Endothelial cell of umbilical vein (primary cell): ENCODE measurements at regions not wholly inside any gene's neighbourhood (a gene's known extent, or its start where the extent isn't known, plus 50 kb on each side); places are given as distances from the start of the nearest gene placed in this dataset.

ENCODE experiments used
- EZH2 ChIP-seq: IDR thresholded peaks from 2 replicates; pipeline ENCODE4 v1.6.1; 2012; ENCODE audit warnings: borderline replicate concordance, low read depth, mild to moderate bottlenecking, moderate library complexity, low read length, inconsistent platforms; ENCODE audit not compliant: severe bottlenecking
- FOS ChIP-seq: IDR thresholded peaks from 2 replicates; pipeline ENCODE4 v1.6.1; 2011; ENCODE audit warnings: mild to moderate bottlenecking, low read length, moderate library complexity, borderline replicate concordance; ENCODE audit not compliant: insufficient read depth
- GATA2 ChIP-seq: IDR thresholded peaks from 2 replicates; pipeline ENCODE4 v1.7.0; 2011; ENCODE audit warnings: low read depth, mild to moderate bottlenecking, moderate library complexity, mixed read lengths, low read length; ENCODE audit not compliant: insufficient read length, insufficient read depth
- MYC ChIP-seq: IDR thresholded peaks from one replicate; pipeline ENCODE4 v1.6.1; 2011; ENCODE audit warnings: mild to moderate bottlenecking, low read depth, low read length
- POLR2A ChIP-seq: IDR thresholded peaks from 2 replicates; pipeline ENCODE4 v1.6.1; 2012; ENCODE audit warnings: low read depth, mild to moderate bottlenecking, control low read depth, low read length
- POLR2AphosphoS5 ChIP-seq: IDR thresholded peaks from 2 replicates; pipeline ENCODE4 v1.6.1; 2012; ENCODE audit warnings: low read depth, mild to moderate bottlenecking, control low read depth, low read length, moderate library complexity; ENCODE audit not compliant: insufficient read depth
- TF ChIP-seq, protein P1 (sequence below), 2 donors: IDR thresholded peaks; 1 replicate in 1 of 2; 2 replicates in 1 of 2; pipeline ENCODE4 v1.5.1; 2011; ENCODE audit warnings: low read length in 2 of 2, mild to moderate bottlenecking in 2 of 2, moderate library complexity in 2 of 2, control low read depth in 1 of 2, inconsistent platforms in 1 of 2, low read depth in 1 of 2; ENCODE audit not compliant: insufficient read depth in 1 of 2; ENCODE audit errors: extremely low read depth in 1 of 2
- TF ChIP-seq, protein P2 (sequence below): IDR thresholded peaks from 2 replicates; pipeline ENCODE4 v1.6.1; 2011; ENCODE audit not compliant: insufficient read depth, insufficient read length

GRCh38 chr22:23516304-23516703 is 63.8 kb downstream of the IGLL1 start:
- TF ChIP-seq, protein P1, sequence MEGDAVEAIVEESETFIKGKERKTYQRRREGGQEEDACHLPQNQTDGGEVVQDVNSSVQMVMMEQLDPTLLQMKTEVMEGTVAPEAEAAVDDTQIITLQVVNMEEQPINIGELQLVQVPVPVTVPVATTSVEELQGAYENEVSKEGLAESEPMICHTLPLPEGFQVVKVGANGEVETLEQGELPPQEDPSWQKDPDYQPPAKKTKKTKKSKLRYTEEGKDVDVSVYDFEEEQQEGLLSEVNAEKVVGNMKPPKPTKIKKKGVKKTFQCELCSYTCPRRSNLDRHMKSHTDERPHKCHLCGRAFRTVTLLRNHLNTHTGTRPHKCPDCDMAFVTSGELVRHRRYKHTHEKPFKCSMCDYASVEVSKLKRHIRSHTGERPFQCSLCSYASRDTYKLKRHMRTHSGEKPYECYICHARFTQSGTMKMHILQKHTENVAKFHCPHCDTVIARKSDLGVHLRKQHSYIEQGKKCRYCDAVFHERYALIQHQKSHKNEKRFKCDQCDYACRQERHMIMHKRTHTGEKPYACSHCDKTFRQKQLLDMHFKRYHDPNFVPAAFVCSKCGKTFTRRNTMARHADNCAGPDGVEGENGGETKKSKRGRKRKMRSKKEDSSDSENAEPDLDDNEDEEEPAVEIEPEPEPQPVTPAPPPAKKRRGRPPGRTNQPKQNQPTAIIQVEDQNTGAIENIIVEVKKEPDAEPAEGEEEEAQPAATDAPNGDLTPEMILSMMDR (IDR thresholded peaks at IDR 0.05; ENCODE audit: extremely low read depth in 1 of 2, insufficient read depth in 1 of 2, low read depth in 1 of 2, low read length in 2 of 2), result no peak
- TF ChIP-seq POLR2AphosphoS5 (no peak), POLR2A (no peak), FOS (no peak), EZH2 (no peak), MYC (no peak), GATA2 (no peak)
- TF ChIP-seq, protein P2, sequence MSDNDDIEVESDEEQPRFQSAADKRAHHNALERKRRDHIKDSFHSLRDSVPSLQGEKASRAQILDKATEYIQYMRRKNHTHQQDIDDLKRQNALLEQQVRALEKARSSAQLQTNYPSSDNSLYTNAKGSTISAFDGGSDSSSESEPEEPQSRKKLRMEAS, result no peak
